DMS53 treated with DMSO at 0.1 percent for 48 hours (cell line): ENCODE measurements at regions not wholly inside any gene's neighbourhood (a gene's known extent, or its start where the extent isn't known, plus 50 kb on each side); places are given as distances from the start of the nearest gene placed in this dataset.

Source experiments
- DNase-seq: peaks from one replicate; lab custom pipeline; 2025; ENCODE audit not compliant: unreplicated experiment; lab: John Stamatoyannopoulos, UW

- no peak for DNase-seq
Measured at GRCh38 chr1:244192325-244192724, 141.2 kb downstream of the ZBTB18 start.

GRCh38 chr1:244196571-244197285 lies 145.6 kb downstream of the ZBTB18 start:
- no peak for DNase-seq

GRCh38 chr1:244197851-244198375 lies 146.8 kb downstream of the ZBTB18 start:
- DNase-seq: no peak

GRCh38 chr1:244199902-244200301 lies 148.8 kb downstream of the ZBTB18 start:
- no peak for DNase-seq

GRCh38 chr1:244200596-244200995 lies 149.5 kb downstream of the ZBTB18 start:
- no peak for DNase-seq

- DNase-seq: no peak
Measured at GRCh38 chr1:244201750-244202149, 150.7 kb downstream of the ZBTB18 start.

GRCh38 chr1:244204004-244204403 lies 152.9 kb downstream of the ZBTB18 start:
- no peak for DNase-seq

- DNase-seq: no peak
Measured at GRCh38 chr1:244205171-244205570, 154.1 kb downstream of the ZBTB18 start.

- no peak for DNase-seq
Measured at GRCh38 chr1:244205906-244206305, 154.8 kb downstream of the ZBTB18 start.

GRCh38 chr1:244207042-244207934 lies 156.2 kb downstream of the ZBTB18 start:
- DNase-seq: no peak

GRCh38 chr1:244207935-244208244 lies 156.8 kb downstream of the ZBTB18 start:
- no peak for DNase-seq

GRCh38 chr1:244209955-244210354 lies 158.9 kb downstream of the ZBTB18 start:
- DNase-seq: no peak

- no peak for DNase-seq
Measured at GRCh38 chr1:244210884-244211558, 159.9 kb downstream of the ZBTB18 start.

GRCh38 chr1:244211559-244211944 lies 160.5 kb downstream of the ZBTB18 start:
- DNase-seq: no peak

GRCh38 chr1:244212219-244212618 lies 161.1 kb downstream of the ZBTB18 start:
- no peak for DNase-seq

- DNase-seq: no peak
Measured at GRCh38 chr1:244212797-244213475, 161.9 kb downstream of the ZBTB18 start.

GRCh38 chr1:244214009-244214967 lies 163.2 kb downstream of the ZBTB18 start:
- DNase-seq: peak; percentile 23

GRCh38 chr1:244216836-244217235 lies 165.8 kb downstream of the ZBTB18 start:
- DNase-seq: no peak

- DNase-seq: no peak
Measured at GRCh38 chr1:244217711-244218110, 166.6 kb downstream of the ZBTB18 start.

GRCh38 chr1:244218220-244218619 lies 167.1 kb downstream of the ZBTB18 start:
- DNase-seq: no peak
